ENCODE measurements at regions not wholly inside any gene's neighbourhood (a gene's known extent, or its start where the extent isn't known, plus 50 kb on each side); places are given as distances from the start of the nearest gene placed in this dataset.
"Not testable (repeated sequence)": the region's sequence is repeated elsewhere in the genome, so short reads cannot be mapped to it uniquely, and the experiment has no call there.

- DNase-seq (ENCODE audit: low spot score): no peak
These were observed 66.3 kb upstream of the HOXC13 start for GRCh38 chr12:53872367-53872766.

- DNase-seq (ENCODE audit: low spot score): not testable (repeated sequence)
These were observed 60.7 kb upstream of the HOXC13 start for GRCh38 chr12:53877961-53878360.

- peak; percentile 32 for DNase-seq (ENCODE audit: low spot score)
These were observed 51.6 kb upstream of the HOXC13 start for GRCh38 chr12:53887006-53887405.

- DNase-seq (ENCODE audit: low spot score): no peak
These were observed 50.8 kb upstream of the HOXC13 start for GRCh38 chr12:53887881-53888280.

All from putamen (tissue), 1 donor.